GM20000 (cell line): ENCODE measurements at regions not wholly inside any gene's neighbourhood (a gene's known extent, or its start where the extent isn't known, plus 50 kb on each side); places are given as distances from the start of the nearest gene placed in this dataset.

Experiments
- DNase-seq: peaks from one replicate; pipeline ENCODE4 v3.0.0; 2012; ENCODE audit warnings: low spot score
- TF ChIP-seq, protein P1 (sequence below): IDR thresholded peaks from 2 replicates; pipeline ENCODE4 v1.5.1; 2012; ENCODE audit warnings: mild to moderate bottlenecking, control low read depth; ENCODE audit errors: extremely low read depth, missing control alignments

DNA sequence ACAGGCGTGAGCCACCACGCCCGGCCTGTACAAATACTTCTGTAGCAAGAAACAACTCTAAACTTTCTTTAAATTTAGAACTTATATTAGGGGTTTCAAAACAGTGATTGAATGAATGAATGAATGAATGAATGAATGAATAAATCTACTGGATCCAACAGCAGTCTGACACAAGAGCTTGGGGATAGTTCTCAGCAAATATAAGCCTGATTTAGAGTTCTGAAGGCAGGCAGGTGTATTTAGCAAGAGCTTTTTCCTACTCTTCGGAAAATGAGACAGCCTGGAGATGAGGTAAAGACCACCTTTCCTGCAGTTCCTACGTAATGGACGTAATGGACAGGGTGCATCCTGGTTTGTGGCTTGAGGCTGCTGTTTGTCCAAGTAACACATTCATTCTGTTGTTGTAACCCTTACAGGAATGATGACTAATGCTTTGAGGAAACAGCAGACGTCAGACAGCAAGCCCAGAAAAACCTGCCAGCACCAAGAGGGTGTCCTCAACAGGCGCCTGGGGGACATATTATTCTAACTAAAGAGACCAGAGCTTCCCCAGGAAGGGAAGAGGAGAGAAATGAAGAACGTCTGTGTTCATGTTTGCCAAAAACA, 277.4 kb upstream of the SOX5 start:
- DNase-seq = no peak
- TF ChIP-seq, protein P1, sequence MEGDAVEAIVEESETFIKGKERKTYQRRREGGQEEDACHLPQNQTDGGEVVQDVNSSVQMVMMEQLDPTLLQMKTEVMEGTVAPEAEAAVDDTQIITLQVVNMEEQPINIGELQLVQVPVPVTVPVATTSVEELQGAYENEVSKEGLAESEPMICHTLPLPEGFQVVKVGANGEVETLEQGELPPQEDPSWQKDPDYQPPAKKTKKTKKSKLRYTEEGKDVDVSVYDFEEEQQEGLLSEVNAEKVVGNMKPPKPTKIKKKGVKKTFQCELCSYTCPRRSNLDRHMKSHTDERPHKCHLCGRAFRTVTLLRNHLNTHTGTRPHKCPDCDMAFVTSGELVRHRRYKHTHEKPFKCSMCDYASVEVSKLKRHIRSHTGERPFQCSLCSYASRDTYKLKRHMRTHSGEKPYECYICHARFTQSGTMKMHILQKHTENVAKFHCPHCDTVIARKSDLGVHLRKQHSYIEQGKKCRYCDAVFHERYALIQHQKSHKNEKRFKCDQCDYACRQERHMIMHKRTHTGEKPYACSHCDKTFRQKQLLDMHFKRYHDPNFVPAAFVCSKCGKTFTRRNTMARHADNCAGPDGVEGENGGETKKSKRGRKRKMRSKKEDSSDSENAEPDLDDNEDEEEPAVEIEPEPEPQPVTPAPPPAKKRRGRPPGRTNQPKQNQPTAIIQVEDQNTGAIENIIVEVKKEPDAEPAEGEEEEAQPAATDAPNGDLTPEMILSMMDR = no peak

DNA sequence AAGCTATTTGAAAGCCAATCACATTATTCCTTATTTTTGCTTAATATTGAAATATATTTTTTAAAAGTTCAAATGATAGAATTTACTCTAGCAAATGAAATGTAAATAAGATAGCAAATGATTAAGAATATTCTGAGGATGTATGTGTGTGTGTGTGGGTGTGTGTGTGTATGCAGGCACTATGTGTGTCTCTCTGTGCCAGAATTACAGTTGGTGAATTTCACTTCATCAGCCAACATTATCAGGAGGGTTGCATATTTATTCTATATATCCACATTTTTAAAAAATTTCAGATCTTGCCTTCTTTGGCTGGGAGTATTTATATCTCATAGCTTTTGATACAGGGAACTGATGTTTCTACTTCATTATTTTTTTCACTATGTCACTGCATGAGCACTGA, 274.9 kb upstream of the SOX5 start:
- TF ChIP-seq, protein P1 = no peak
- DNase-seq = no peak

DNA sequence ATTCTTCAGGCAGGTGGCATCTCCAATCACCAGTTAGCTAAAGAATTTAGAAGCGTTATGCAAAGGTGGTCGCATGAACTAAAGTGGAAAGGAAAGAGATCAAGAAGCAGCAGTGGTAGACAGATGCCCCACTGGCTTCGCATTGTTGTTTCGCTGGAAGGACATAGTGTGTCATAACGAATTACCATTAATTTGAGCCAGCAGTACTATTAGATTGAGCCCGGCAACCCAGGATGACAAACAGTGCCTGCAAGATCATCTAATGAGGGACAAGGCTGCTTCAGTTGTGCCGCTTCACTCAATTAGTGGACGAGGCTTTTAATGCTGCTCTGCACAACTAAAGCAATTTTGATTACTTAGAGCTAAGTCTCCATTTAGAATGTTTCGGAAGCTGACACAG, 274.5 kb upstream of the SOX5 start:
- no peak for DNase-seq
- TF ChIP-seq, protein P1 = no peak

DNA sequence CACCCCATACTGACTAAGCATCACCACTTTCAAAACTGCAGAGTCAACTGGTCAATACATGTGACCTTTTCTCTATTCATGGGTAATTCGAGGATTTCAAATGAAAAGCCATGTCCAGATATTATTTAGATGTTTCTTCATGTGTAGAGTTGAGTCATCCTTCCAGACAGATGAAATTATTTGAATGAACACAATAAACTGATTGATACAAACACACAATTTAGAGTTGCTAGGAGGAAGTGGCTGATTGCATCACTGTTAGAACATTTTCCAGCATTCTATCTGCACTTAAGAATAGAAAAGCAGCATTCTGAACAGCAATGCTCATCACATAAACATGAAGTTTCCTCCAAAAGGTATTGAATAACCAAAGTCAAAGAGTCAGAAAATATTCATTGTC, 273.5 kb upstream of the SOX5 start:
- TF ChIP-seq, protein P1 = no peak
- DNase-seq = no peak

DNA sequence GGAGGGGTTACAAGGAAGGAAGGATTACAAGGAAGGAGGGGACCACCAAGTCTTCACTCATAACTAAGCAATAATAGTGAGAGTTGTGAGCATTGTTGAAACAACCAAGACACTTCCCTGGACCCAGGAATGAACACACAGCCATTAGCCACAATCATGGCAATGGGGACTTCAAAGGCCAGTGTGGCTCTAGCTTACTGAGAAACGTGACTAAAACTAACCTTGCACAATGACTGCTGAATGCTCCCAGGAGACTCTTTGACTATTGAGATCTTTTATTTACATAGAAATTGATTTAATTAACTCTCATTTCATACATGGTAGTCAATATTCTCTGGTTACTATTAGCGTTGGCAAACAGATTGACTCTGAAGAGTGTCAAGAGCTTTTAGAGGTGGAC, 263.0 kb upstream of the SOX5 start:
- DNase-seq = no peak
- TF ChIP-seq, protein P1 = no peak

DNA sequence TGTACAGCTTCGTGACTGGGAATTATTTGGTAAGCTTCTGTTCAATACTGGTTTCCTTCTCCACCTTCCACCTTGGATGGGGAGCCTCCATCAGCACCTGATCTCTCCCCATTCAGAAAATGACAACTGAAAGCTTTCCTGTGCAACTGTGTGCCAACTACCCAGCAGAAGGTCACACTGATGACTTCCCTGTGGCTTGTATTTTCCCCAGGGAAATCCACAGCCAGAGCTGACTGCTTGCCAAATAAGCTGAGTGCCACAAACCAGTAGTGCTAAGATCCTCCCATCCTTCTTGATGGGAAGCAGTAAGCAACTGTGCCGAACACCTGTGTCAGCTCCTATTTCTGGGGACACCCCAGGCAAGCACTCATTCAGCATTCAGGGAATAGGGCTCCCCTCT, 257.2 kb upstream of the SOX5 start:
- DNase-seq = no peak
- TF ChIP-seq, protein P1 = no peak

DNA sequence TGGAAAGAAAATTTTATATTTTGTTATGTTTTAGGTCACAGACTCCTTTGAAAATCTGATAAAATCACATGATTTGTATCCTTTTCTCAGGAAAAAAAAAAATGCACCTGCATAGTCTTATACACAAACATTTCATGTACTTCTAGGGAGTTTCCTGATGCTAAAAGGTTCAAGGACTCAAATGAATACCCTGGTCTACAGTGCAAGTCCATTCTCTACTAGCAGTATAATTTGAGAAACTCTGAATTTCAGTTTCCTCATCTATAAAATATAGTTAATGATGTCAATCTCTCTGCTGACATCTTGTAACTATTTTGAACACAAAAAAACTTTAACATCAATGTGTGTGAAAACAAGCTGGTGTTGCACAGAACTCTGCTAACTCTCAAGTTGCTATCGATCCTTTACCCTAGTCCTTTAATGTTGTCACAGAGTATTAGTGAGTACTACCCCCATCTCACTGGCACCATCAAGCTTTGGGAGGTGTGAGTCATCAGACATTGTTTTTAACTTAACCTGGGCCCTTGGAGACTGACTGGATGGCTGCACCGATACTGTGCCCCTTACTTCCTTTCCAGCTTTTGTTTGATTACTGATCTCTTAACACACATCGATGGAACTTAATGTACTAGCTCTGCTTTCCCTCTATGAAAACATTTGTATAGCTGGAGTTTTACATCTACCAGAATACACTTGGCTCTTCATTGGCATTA, 251.9 kb upstream of the SOX5 start:
- TF ChIP-seq, protein P1 = no peak
- DNase-seq = no peak
